GM21381 (cell line): ENCODE measurements at regions not wholly inside any gene's neighbourhood (a gene's known extent, or its start where the extent isn't known, plus 50 kb on each side); places are given as distances from the start of the nearest gene placed in this dataset.
"Not testable (repeated sequence)": the region's sequence is repeated elsewhere in the genome, so short reads cannot be mapped to it uniquely, and the experiment has no call there.

Source experiments
- ATAC-seq: cut with Tn5 transposase; IDR thresholded peaks from one replicate; pipeline ENCODE4 v1.9.1; 2021; ENCODE audit warnings: mild to moderate bottlenecking, moderate library complexity; ENCODE audit not compliant: unreplicated experiment

GRCh38 chr5:143635888-143636287 is 176.1 kb upstream of the HMHB1 start:
- no peak for ATAC-seq

- no peak for ATAC-seq
Measured at GRCh38 chr5:143635146-143635752, 176.7 kb upstream of the HMHB1 start.

- ATAC-seq, result no peak
Measured at GRCh38 chr5:143634689-143635088, 177.3 kb upstream of the HMHB1 start.

GRCh38 chr5:143629871-143630659 is 181.9 kb upstream of the HMHB1 start:
- ATAC-seq, result no peak

- not testable (repeated sequence) for ATAC-seq
Measured at GRCh38 chr5:143625048-143625447, 186.9 kb upstream of the HMHB1 start.

- ATAC-seq, result no peak
Measured at GRCh38 chr5:143624465-143624864, 187.5 kb upstream of the HMHB1 start.

- no peak for ATAC-seq
Measured at GRCh38 chr5:143619040-143619439, 192.9 kb upstream of the HMHB1 start.

GRCh38 chr5:143618141-143618540 is 193.8 kb upstream of the HMHB1 start:
- ATAC-seq, result no peak

- no peak for ATAC-seq
Measured at GRCh38 chr5:143614831-143615230, 197.1 kb upstream of the HMHB1 start.

GRCh38 chr5:143613329-143613728 is 198.6 kb upstream of the HMHB1 start:
- ATAC-seq, result no peak

GRCh38 chr5:143610946-143611345 is 201.0 kb upstream of the HMHB1 start:
- ATAC-seq, result no peak

GRCh38 chr5:143606043-143606752 is 202.7 kb upstream of the NR3C1 start:
- ATAC-seq, result peak; percentile 76

- peak; percentile 72 for ATAC-seq
Measured at GRCh38 chr5:143605403-143606005, 202.0 kb upstream of the NR3C1 start.

- ATAC-seq, result no peak
Measured at GRCh38 chr5:143601917-143602333, 198.4 kb upstream of the NR3C1 start.

GRCh38 chr5:143601357-143601756 is 197.9 kb upstream of the NR3C1 start:
- ATAC-seq, result no peak

- ATAC-seq, result no peak
Measured at GRCh38 chr5:143600396-143601075, 197.1 kb upstream of the NR3C1 start.

GRCh38 chr5:143599474-143599873 is 196.0 kb upstream of the NR3C1 start:
- ATAC-seq, result no peak

GRCh38 chr5:143596824-143597223 is 193.3 kb upstream of the NR3C1 start:
- no peak for ATAC-seq

GRCh38 chr5:143594902-143595818 is 191.7 kb upstream of the NR3C1 start:
- no peak for ATAC-seq

- no peak for ATAC-seq
Measured at GRCh38 chr5:143593723-143594122, 190.2 kb upstream of the NR3C1 start.
